ENCODE measurements at regions not wholly inside any gene's neighbourhood (a gene's known extent, or its start where the extent isn't known, plus 50 kb on each side); places are given as distances from the start of the nearest gene placed in this dataset.

GRCh38 chr13:80955501-80955900 is 614.6 kb upstream of the SPRY2 start:
- no peak for TF ChIP-seq CTCF (IDR thresholded peaks at IDR 0.05)
- no peak for TF ChIP-seq POLR2A (IDR thresholded peaks at IDR 0.05)
